GM18867 (cell line): ENCODE measurements at regions not wholly inside any gene's neighbourhood (a gene's known extent, or its start where the extent isn't known, plus 50 kb on each side); places are given as distances from the start of the nearest gene placed in this dataset.
"Not testable (repeated sequence)": the region's sequence is repeated elsewhere in the genome, so short reads cannot be mapped to it uniquely, and the experiment has no call there.

ENCODE experiments used
- ATAC-seq: cut with Tn5 transposase; IDR thresholded peaks from one replicate; pipeline ENCODE4 v1.9.1; 2021; ENCODE audit warnings: mild to moderate bottlenecking, moderate library complexity; ENCODE audit not compliant: unreplicated experiment

GRCh38 chrX:118254611-118255010 lies 91.3 kb upstream of the WDR44 start:
- peak; percentile 77 for ATAC-seq

- no peak for ATAC-seq
Observed at GRCh38 chrX:118255921-118256320, 90.0 kb upstream of the WDR44 start.

DNA sequence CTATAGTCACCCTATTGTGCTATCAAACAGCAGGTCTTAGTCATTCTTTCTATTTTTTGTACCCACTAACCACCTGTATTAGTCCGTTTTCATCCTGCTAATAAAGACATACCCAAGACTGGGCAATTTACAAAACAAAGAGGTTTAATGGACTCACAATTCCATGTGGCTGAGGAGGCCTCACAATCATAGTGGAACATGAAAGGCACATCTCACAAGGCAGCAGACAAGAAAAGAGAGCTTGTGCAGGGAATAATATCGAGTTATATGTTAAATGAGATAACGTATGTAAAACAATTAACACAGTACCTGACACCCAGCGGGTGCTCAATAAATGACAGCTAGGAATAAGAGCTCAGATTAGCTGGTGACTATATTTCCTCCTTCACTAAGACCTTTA lies 88.1 kb upstream of the WDR44 start:
- ATAC-seq: no peak

GRCh38 chrX:118259213-118259612 lies 86.7 kb upstream of the WDR44 start:
- ATAC-seq: no peak

- no peak for ATAC-seq
Observed at GRCh38 chrX:118261151-118261550, 84.8 kb upstream of the WDR44 start.

GRCh38 chrX:118271775-118272174 lies 74.1 kb upstream of the WDR44 start:
- ATAC-seq: no peak

- no peak for ATAC-seq
Observed at GRCh38 chrX:118272242-118272641, 73.7 kb upstream of the WDR44 start.

DNA sequence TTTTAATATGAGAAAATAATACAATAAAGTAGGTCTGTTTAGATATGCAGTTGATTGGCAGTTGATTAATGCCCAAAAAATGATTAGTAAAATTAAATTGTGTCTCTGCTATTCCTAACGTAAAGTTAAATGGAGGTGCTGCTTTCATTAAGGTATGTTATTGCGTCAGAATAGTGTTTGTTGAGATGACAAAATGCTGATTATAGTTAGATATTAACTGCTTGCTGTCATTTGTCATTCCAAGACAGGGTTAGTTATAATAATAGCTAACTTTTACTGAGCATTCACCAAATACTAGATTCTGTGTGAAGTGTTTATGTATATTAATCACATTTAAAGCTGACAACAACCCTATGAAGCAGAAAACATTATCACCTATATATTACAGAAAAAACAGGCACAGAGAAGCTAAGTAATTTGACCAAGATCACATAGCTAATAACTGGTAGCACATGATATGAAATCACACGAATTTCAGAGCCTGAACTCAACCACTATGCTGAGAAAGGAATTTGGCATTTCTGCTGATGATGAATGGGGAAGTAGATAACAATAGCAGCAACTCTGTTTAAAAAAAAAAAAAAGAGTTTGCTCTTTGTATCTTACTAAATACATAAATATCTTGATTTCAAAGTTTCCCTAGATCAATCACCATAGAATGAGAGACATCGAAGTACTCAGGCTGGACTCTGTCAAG lies 59.7 kb upstream of the WDR44 start:
- ATAC-seq: no peak

- ATAC-seq: not testable (repeated sequence)
Observed at GRCh38 chrX:118295818-118296217, 50.1 kb upstream of the WDR44 start.
